Testis (tissue), 2 donors: ENCODE measurements at regions not wholly inside any gene's neighbourhood (a gene's known extent, or its start where the extent isn't known, plus 50 kb on each side); places are given as distances from the start of the nearest gene placed in this dataset.

Source experiments
- POLR2A ChIP-seq: fragments of 450-650 bp; IDR thresholded peaks from one replicate; pipeline ENCODE4 v1.6.1; 2017; ENCODE audit warnings: antibody characterized with exemption, mild to moderate bottlenecking, moderate library complexity
- TF ChIP-seq, protein P1 (sequence below), 3 experiments: fragments of 450-650 bp in 2 of 3; fragments of 200-600 bp in 1 of 3; sonication (generic) in 1 of 3; IDR thresholded peaks; one replicate each; pipeline ENCODE4 v1.5.1; 2016 to 2019; ENCODE audit warnings: antibody characterized with exemption in 3 of 3, mild to moderate bottlenecking in 2 of 3, moderate library complexity in 1 of 3

DNA sequence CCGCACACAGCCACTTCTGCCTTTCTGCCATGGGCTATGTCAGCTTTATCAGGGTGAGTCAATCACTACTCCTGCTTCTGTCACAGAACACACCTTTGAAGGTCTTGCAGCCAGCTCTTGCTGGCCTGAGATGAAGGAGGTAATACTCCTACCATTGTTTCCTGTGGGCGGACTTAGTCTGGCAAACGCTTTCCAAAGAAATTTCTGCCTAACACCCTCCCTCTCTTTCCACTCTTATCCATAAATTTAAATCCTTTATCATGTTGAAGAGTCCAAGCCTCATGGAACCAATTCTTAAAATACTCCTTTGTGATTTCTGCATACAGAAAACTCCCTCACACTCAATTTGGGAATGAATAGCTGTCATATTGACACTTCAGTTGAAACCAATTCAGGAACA, 633.1 kb upstream of the CHRM3 start:
- TF ChIP-seq, protein P1, sequence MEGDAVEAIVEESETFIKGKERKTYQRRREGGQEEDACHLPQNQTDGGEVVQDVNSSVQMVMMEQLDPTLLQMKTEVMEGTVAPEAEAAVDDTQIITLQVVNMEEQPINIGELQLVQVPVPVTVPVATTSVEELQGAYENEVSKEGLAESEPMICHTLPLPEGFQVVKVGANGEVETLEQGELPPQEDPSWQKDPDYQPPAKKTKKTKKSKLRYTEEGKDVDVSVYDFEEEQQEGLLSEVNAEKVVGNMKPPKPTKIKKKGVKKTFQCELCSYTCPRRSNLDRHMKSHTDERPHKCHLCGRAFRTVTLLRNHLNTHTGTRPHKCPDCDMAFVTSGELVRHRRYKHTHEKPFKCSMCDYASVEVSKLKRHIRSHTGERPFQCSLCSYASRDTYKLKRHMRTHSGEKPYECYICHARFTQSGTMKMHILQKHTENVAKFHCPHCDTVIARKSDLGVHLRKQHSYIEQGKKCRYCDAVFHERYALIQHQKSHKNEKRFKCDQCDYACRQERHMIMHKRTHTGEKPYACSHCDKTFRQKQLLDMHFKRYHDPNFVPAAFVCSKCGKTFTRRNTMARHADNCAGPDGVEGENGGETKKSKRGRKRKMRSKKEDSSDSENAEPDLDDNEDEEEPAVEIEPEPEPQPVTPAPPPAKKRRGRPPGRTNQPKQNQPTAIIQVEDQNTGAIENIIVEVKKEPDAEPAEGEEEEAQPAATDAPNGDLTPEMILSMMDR (IDR thresholded peaks at IDR 0.05): no peak
- TF ChIP-seq POLR2A: no peak
